MM.1S (cell line): ENCODE measurements at regions not wholly inside any gene's neighbourhood (a gene's known extent, or its start where the extent isn't known, plus 50 kb on each side); places are given as distances from the start of the nearest gene placed in this dataset.

Source experiments
- DNase-seq: peaks from one replicate; pipeline ENCODE4 v3.0.0-alpha.2; 2015
- H2AFZ ChIP-seq: fragments of 300-600 bp; sonication (generic); 2 replicates; pipeline ENCODE4 v1.6.0; 2016; ENCODE audit warnings: antibody characterized with exemption, low read length
- H3F3A ChIP-seq: fragments of 300-600 bp; sonication (generic); 2 replicates; pipeline ENCODE4 v1.6.1; 2016; ENCODE audit warnings: mild to moderate bottlenecking, antibody characterized with exemption, low read length, moderate library complexity, mixed read lengths; ENCODE audit not compliant: insufficient read depth
- H3K27ac ChIP-seq: fragments of 300-600 bp; sonication (generic); 2 replicates; pipeline ENCODE4 v1.5.1; 2016; ENCODE audit warnings: mild to moderate bottlenecking, low read length
- H3K27me3 ChIP-seq: fragments of 300-600 bp; sonication (generic); replicated peaks from 2 replicates; pipeline ENCODE4 v1.6.0; 2016; ENCODE audit warnings: low read length; ENCODE audit not compliant: insufficient read depth
- H3K36me3 ChIP-seq: fragments of 300-600 bp; sonication (generic); replicated peaks from 2 replicates; pipeline ENCODE4 v1.6.1; 2016; ENCODE audit warnings: mild to moderate bottlenecking, low read length, mixed read lengths; ENCODE audit not compliant: insufficient read depth
- H3K4me1 ChIP-seq: fragments of 300-600 bp; sonication (generic); 2 replicates; pipeline ENCODE4 v1.6.1; 2016; ENCODE audit warnings: low read length, mixed read lengths
- H3K4me2 ChIP-seq: fragments of 300-600 bp; sonication (generic); 2 replicates; pipeline ENCODE4 v1.6.0; 2016; ENCODE audit warnings: low read depth, low read length
- H3K4me3 ChIP-seq: fragments of 300-600 bp; sonication (generic); 2 replicates; pipeline ENCODE4 v1.5.1; 2016; ENCODE audit warnings: low read length, mixed read lengths
- H3K79me2 ChIP-seq: fragments of 300-600 bp; sonication (generic); 2 replicates; pipeline ENCODE4 v1.6.1; 2016; ENCODE audit warnings: mixed run types, low read length, mixed read lengths
- H3K9ac ChIP-seq: fragments of 300-600 bp; sonication (generic); 2 replicates; pipeline ENCODE4 v1.6.1; 2016; ENCODE audit warnings: low read length, mixed read lengths
- H3K9me2 ChIP-seq: fragments of 300-600 bp; sonication (generic); replicated peaks from 2 replicates; pipeline ENCODE4 v1.6.1; 2016; ENCODE audit warnings: mild to moderate bottlenecking, low read length, mixed read lengths; ENCODE audit not compliant: insufficient read depth
- H3K9me3 ChIP-seq: fragments of 300-600 bp; sonication (generic); replicated peaks from 2 replicates; pipeline ENCODE4 v1.6.1; 2016; ENCODE audit warnings: mild to moderate bottlenecking, low read length, mixed read lengths; ENCODE audit not compliant: insufficient read depth
- H4K20me1 ChIP-seq: fragments of 300-600 bp; sonication (generic); 2 replicates; pipeline ENCODE4 v1.6.1; 2016; ENCODE audit warnings: mild to moderate bottlenecking, low read length, moderate library complexity, mixed read lengths; ENCODE audit not compliant: insufficient read depth
- EZH2 ChIP-seq: fragments of 300-600 bp; sonication (generic); optimal IDR thresholded peaks from 2 replicates; pipeline ENCODE3; 2017; ENCODE audit warnings: low read depth, mild to moderate bottlenecking, antibody characterized with exemption, low read length, mixed read lengths
- EZH2phosphoT487 ChIP-seq: fragments of 300-600 bp; sonication (generic); IDR thresholded peaks from 2 replicates; pipeline ENCODE4 v1.6.1; 2018; ENCODE audit warnings: antibody characterized with exemption, low read length
- TF ChIP-seq, protein P1 (sequence below): fragments of 300-600 bp; sonication (generic); IDR thresholded peaks from 2 replicates; pipeline ENCODE4 v1.5.1; 2016; ENCODE audit warnings: antibody characterized with exemption, low read length, mixed read lengths

DNA sequence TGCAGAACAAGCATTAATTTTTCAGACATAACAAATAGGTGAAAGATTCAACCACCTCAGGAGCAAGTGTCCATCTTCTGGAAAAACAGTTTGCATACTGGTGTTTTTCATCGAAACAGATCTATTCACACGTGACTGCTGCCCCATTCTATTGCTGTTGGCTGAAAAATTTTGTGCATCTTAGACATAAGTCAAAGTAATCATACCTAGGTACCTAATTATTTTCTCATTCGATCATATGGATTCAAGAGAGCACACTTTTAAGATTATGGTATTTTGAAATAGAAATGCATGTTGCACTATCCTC lies 72.9 kb upstream of the CDH6 start:
- Histone ChIP-seq H3K27me3 (no peaks in the 10 kb centered on the region), H3K9me3 (no peaks in the 10 kb centered on the region), H3K79me2 (no peaks in the 10 kb centered on the region), H3K9me2 (no peaks in the 10 kb centered on the region), H3K9ac (no peak overlapping the region), H3K27ac (no peak overlapping the region), H3K4me1 (no peaks in the 10 kb centered on the region), H2AFZ (no peak overlapping the region), H3F3A (no peaks in the 10 kb centered on the region), H3K4me3 (no peak overlapping the region), H3K36me3 (no peaks in the 10 kb centered on the region), H3K4me2 (no peak overlapping the region), H4K20me1 (no peaks in the 10 kb centered on the region)
- TF ChIP-seq, protein P1, sequence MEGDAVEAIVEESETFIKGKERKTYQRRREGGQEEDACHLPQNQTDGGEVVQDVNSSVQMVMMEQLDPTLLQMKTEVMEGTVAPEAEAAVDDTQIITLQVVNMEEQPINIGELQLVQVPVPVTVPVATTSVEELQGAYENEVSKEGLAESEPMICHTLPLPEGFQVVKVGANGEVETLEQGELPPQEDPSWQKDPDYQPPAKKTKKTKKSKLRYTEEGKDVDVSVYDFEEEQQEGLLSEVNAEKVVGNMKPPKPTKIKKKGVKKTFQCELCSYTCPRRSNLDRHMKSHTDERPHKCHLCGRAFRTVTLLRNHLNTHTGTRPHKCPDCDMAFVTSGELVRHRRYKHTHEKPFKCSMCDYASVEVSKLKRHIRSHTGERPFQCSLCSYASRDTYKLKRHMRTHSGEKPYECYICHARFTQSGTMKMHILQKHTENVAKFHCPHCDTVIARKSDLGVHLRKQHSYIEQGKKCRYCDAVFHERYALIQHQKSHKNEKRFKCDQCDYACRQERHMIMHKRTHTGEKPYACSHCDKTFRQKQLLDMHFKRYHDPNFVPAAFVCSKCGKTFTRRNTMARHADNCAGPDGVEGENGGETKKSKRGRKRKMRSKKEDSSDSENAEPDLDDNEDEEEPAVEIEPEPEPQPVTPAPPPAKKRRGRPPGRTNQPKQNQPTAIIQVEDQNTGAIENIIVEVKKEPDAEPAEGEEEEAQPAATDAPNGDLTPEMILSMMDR, result no peak
- no peak for TF ChIP-seq EZH2phosphoT487
- no peak for TF ChIP-seq EZH2
- DNase-seq, result no peak

DNA sequence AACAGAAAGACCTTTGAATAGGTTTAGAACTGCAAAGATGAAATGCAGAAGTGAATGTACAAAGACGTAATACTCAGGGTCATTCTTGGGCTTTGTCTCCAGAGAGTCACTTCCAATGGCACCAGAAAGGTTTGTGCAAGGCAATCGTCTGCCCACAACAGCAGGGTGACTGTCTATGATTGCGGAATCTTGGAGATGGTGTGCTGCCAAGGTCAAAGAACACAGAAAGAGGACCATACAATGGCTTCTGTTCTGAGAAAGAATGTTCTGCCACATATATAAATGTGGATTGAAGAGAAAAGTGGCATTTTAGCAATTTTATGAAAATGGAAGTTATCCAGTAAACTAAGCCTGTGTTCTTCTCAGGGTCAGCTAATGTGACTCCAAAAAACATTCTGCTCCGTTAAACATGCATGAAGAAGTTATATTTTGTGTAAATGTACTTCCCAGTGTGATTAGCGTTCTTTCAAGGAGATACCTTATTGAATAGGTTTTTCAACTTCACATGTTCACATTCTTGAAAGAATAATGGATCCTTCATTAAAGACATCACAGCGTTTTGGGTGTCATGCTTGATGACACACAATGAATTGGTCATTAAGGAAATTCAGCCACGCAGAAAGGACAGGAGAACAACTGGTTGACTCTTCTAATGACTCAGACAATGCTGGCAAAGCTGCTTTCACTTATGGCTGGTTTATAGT lies 73.4 kb upstream of the CDH6 start:
- Histone ChIP-seq H3K4me3 (no peak overlapping the region), H3K9me3 (no peaks in the 10 kb centered on the region), H4K20me1 (no peaks in the 10 kb centered on the region), H3K27ac (no peak overlapping the region), H3F3A (no peaks in the 10 kb centered on the region), H3K9ac (no peak overlapping the region), H3K9me2 (no peaks in the 10 kb centered on the region), H3K27me3 (no peaks in the 10 kb centered on the region), H2AFZ (no peak overlapping the region), H3K36me3 (no peaks in the 10 kb centered on the region), H3K79me2 (no peaks in the 10 kb centered on the region), H3K4me1 (no peaks in the 10 kb centered on the region), H3K4me2 (no peak overlapping the region)
- DNase-seq, result no peak
- TF ChIP-seq, protein P1, result no peak
- TF ChIP-seq EZH2phosphoT487 (no peak), EZH2 (no peak)

DNA sequence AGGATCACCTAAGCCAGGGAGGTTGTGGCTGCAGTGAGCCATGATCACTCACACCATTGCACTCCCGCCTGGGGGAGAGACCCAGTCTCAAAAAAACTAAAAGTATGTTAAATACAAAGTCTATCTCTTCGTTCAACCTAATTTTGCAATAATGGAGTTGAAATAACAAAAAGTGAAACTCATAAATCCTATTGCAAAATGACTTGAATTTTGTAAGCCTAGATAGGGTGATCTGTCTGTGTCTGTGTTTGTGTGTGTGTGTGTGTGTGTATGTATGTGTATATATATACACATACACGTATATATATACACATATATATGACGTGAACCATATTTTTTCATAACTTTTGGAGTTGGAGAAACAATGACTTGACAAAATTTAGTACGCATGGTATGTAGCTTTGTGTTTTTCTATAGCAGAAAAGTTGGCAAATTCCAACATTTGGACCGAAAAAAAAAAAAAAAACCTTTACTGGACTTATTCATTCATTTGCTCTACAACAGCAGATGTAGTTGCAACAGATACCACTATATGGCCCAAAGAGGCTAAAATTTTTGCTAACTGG lies 76.9 kb upstream of the CDH6 start:
- no peaks in the 10 kb centered on the region for H3K9me2 ChIP-seq
- no peaks in the 10 kb centered on the region for H4K20me1 ChIP-seq
- no peaks in the 10 kb centered on the region for H3K9me3 ChIP-seq
- H3K4me2 ChIP-seq, result no peak overlapping the region
- no peak overlapping the region for H3K4me3 ChIP-seq
- DNase-seq, result no peak
- H3K27me3 ChIP-seq, result no peaks in the 10 kb centered on the region
- no peaks in the 10 kb centered on the region for H3K79me2 ChIP-seq
- H3K9ac ChIP-seq, result no peak overlapping the region
- TF ChIP-seq, protein P1, result no peak
- TF ChIP-seq EZH2phosphoT487 (no peak), EZH2 (no peak)
- H3K4me1 ChIP-seq, result no peaks in the 10 kb centered on the region
- H3F3A ChIP-seq, result no peaks in the 10 kb centered on the region
- H3K36me3 ChIP-seq, result no peaks in the 10 kb centered on the region
- no peak overlapping the region for H2AFZ ChIP-seq
- H3K27ac ChIP-seq, result no peak overlapping the region
